ENCODE measurements at regions not wholly inside any gene's neighbourhood (a gene's known extent, or its start where the extent isn't known, plus 50 kb on each side); places are given as distances from the start of the nearest gene placed in this dataset.

GRCh38 chr11:86722748-86723147 lies 50.3 kb upstream of the ME3 start:
- TF ChIP-seq CTCF (conservative IDR thresholded peaks at IDR 0.05) = no peak
- Mint-ChIP-seq H3K4me3 (no peak overlapping the region), H3K27ac (no peak overlapping the region), H3K4me1 (peaks cover 11% of the 10 kb centered on the region), H3K27me3 (ENCODE audit: insufficient read depth) (peaks cover 2% of the 10 kb centered on the region), H3K9me3 (peaks cover 17% of the 10 kb centered on the region), H3K36me3 (ENCODE audit: low read depth) (no peaks in the 10 kb centered on the region)
- Histone ChIP-seq H3K4me3 (ENCODE audit: low read length) (no peak overlapping the region), H3K27ac (ENCODE audit: low read depth, low read length) (no peak overlapping the region), H3K9me3 (ENCODE audit: control insufficient read depth, low read length) (peaks cover 29% of the 10 kb centered on the region), H3K27me3 (ENCODE audit: control insufficient read depth, insufficient read depth, low read length, poor library complexity, severe bottlenecking) (no peaks in the 10 kb centered on the region), H3K36me3 (ENCODE audit: control insufficient read depth, insufficient read depth, low read length) (no peaks in the 10 kb centered on the region), H3K4me1 (ENCODE audit: control insufficient read depth, insufficient read depth, low read length) (no peaks in the 10 kb centered on the region), H3K9ac (ENCODE audit: extremely low read depth, low read length, poor library complexity, severe bottlenecking) (no peak overlapping the region)
- DNase-seq = no peak
